IMR-90 (cell line): ENCODE measurements at regions not wholly inside any gene's neighbourhood (a gene's known extent, or its start where the extent isn't known, plus 50 kb on each side); places are given as distances from the start of the nearest gene placed in this dataset.

Experiments used
- BHLHE40 ChIP-seq: fragments of 150-350 bp; IDR thresholded peaks from 2 replicates; pipeline ENCODE4 v1.6.1; 2016; ENCODE audit warnings: mild to moderate bottlenecking, low read depth, low read length
- CEBPB ChIP-seq: IDR thresholded peaks from 2 replicates; pipeline ENCODE4 v1.6.1; 2012; ENCODE audit warnings: low read depth, low read length, improper control_type of control experiment
- CTCF ChIP-seq: conservative IDR thresholded peaks from 2 replicates; pipeline ENCODE4 v1.5.1; 2012; ENCODE audit warnings: mild to moderate bottlenecking, low read depth, low read length, improper control_type of control experiment
- ELK1 ChIP-seq: fragments of 150-350 bp; IDR thresholded peaks from 2 replicates; pipeline ENCODE4 v1.6.1; 2016; ENCODE audit warnings: low read depth, mild to moderate bottlenecking, low read length, moderate library complexity, borderline replicate concordance
- MAZ ChIP-seq: IDR thresholded peaks from 2 replicates; pipeline ENCODE4 v1.6.1; 2012; ENCODE audit warnings: low read depth, mild to moderate bottlenecking, low read length, improper control_type of control experiment, moderate library complexity, borderline replicate concordance
- MXI1 ChIP-seq: IDR thresholded peaks from 2 replicates; pipeline ENCODE4 v1.6.1; 2012; ENCODE audit warnings: low read depth, mild to moderate bottlenecking, low read length, moderate library complexity, borderline replicate concordance
- POLR2A ChIP-seq: IDR thresholded peaks from 2 replicates; pipeline ENCODE4 v1.6.1; 2012; ENCODE audit warnings: mild to moderate bottlenecking, low read depth, low read length
- RAD21 ChIP-seq: IDR thresholded peaks from 2 replicates; pipeline ENCODE4 v1.6.1; 2012; ENCODE audit warnings: low read length, improper control_type of control experiment
- USF2 ChIP-seq: fragments of 150-350 bp; IDR thresholded peaks from 2 replicates; pipeline ENCODE4 v1.6.1; 2017; ENCODE audit warnings: mild to moderate bottlenecking, antibody characterized with exemption, low read length, low read depth

- TF ChIP-seq MXI1 (no peak), MAZ (no peak), CTCF (no peak), ELK1 (no peak), POLR2A (no peak), USF2 (no peak), BHLHE40 (no peak), CEBPB (no peak), RAD21 (no peak)
Measured at GRCh38 chr12:66829660-66830325, 150.9 kb upstream of the GRIP1 start.
